GM12872 (cell line): ENCODE measurements at regions not wholly inside any gene's neighbourhood (a gene's known extent, or its start where the extent isn't known, plus 50 kb on each side); places are given as distances from the start of the nearest gene placed in this dataset.

Experiments used
- TF ChIP-seq, protein P1 (sequence below): IDR thresholded peaks from 3 replicates; pipeline ENCODE4 v1.5.1; 2011; ENCODE audit warnings: low read depth, mild to moderate bottlenecking, low read length, moderate library complexity; ENCODE audit not compliant: insufficient read depth

DNA sequence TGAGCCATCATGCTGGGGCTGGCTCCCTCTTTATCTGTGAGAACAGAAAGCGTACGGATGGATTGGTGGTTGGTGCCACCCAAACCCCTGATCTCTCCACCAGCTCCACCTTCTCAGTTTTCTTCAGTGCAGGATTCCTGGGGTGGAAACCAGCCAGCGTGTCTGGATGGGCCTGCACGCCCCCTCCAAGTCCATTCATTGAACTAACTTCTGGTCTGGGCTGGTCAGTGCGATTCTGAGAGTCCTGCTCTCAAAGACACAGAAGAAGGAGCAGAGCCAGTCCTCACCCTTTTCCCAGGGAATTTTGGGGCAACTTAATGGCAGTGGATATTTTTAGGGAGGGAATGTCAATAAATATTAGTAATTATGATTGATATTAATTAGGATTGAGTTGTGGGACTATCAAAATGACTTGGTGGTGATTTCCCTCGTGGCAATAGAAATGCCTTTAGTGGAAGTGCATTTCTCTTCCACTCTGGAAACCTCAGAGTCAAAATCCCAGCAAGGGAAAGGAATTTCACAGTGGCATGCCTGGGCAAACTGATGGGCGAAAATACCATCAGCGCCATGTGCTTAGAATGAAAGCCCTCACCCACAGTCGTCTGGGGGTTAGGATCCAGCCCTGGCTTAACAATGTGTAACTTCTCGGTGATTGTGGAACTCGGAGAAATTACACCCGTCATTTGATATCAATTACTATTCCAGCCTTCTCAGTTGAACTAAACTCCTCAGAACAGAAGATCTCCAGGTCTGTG, 69.3 kb upstream of the EEPD1 start:
- TF ChIP-seq, protein P1, sequence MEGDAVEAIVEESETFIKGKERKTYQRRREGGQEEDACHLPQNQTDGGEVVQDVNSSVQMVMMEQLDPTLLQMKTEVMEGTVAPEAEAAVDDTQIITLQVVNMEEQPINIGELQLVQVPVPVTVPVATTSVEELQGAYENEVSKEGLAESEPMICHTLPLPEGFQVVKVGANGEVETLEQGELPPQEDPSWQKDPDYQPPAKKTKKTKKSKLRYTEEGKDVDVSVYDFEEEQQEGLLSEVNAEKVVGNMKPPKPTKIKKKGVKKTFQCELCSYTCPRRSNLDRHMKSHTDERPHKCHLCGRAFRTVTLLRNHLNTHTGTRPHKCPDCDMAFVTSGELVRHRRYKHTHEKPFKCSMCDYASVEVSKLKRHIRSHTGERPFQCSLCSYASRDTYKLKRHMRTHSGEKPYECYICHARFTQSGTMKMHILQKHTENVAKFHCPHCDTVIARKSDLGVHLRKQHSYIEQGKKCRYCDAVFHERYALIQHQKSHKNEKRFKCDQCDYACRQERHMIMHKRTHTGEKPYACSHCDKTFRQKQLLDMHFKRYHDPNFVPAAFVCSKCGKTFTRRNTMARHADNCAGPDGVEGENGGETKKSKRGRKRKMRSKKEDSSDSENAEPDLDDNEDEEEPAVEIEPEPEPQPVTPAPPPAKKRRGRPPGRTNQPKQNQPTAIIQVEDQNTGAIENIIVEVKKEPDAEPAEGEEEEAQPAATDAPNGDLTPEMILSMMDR, result no peak

DNA sequence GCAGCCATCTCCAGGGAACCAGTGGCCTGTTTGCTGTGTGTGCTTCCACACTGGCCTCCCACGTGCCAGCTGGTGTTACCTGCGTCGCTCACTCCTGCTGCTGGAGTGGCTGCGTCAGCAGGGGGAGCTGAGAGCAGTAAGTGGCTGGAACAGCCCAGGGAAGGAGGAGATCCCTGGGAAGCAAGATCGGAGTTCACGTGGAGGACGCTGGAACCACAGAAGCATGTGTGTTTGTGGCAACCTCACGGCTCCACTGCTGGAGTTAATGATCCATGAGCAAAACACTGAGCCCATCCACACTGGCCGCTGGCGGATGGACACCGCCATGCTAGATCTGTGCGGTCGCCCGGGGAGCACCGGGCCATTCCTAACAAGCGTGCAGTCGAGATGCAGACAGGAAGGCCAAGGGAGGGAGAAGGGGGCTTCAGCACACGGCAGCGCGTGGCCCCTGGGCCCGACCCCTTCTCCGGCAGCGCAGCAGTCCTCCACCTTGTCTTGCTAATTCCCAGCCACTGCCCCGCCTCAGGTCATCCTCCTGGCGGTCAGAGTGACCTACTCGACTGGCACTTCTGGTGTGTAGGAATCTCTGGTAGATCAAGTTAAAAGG, 68.5 kb upstream of the EEPD1 start:
- TF ChIP-seq, protein P1, result no peak

DNA sequence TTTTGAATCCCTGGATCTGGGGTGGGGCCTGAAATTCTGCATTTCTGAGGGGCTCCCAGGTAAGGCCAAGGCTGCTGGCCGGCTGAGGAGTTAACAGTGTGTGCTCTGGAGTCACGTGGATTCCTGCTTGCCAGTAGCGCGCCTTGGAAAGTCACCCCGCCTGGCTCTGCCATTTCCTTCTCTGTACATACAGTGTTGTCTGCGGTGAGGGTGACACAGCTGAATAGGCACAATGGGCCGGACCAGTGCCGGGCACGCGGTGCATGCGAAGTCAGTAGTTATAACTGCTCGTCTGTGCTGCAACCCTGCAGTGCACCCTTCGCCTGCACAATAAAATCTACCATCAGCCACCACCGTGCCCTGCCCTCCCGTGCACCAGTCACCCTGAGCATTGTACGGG, 68.0 kb upstream of the EEPD1 start:
- TF ChIP-seq, protein P1, result no peak

DNA sequence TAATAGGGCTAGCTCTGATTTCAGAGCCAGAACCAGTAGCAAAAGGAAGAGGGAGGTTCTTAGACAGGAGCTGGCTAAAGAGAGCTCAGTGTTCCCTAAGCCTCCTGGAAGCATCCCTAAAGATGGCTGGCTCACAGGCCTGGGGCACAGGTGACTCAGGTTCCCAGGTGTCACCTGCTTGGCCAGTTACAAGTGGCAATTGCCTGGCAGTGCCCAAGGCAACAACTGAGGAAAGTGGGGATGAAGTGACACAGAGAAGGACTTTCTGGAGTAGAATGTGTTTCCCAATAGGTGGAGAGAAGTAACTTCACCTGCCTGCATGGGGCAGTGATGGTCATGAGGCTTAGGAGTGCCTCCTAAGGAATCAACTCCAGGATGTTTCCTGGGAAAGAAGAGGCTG, 66.5 kb upstream of the EEPD1 start:
- TF ChIP-seq, protein P1, result no peak

DNA sequence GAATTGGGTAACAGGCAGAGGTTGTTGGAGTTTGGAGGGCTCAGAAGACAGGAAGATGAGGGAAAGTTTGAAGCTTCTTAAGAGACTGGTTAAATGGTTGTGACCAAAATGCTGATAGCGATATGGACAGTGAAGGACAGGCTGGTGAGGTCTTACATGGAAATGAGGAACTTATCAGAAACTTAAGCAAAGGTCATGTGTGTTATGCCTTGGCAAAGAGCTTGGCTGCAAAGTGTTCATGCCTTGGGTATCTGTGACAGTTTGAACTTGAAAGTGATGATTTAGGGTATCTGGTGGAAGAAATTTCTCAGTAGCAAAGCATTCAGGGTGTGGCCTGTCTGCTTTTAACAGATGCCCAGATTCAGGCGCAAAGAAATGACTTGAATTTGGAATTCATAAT, 64.5 kb upstream of the EEPD1 start:
- TF ChIP-seq, protein P1, result no peak

DNA sequence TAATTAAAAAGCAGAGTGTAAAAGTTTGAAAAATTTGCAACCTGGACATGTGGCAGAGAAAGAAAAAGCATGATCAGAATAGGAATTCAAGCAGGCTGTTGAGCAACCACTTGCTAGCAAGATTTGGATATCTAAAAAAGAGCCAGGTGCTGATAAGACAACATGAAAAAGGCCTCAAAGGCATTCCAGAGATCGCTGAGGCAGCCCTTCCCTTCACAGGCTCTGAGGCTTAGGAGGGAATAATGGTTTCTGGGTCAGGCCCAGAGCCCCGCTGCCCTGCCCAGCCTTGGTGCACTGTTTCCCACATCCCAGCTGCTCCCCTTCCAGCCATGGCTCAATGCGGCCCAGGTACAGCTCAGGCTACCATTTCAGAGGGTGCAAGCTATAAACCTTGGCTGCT, 64.1 kb upstream of the EEPD1 start:
- TF ChIP-seq, protein P1, result no peak

DNA sequence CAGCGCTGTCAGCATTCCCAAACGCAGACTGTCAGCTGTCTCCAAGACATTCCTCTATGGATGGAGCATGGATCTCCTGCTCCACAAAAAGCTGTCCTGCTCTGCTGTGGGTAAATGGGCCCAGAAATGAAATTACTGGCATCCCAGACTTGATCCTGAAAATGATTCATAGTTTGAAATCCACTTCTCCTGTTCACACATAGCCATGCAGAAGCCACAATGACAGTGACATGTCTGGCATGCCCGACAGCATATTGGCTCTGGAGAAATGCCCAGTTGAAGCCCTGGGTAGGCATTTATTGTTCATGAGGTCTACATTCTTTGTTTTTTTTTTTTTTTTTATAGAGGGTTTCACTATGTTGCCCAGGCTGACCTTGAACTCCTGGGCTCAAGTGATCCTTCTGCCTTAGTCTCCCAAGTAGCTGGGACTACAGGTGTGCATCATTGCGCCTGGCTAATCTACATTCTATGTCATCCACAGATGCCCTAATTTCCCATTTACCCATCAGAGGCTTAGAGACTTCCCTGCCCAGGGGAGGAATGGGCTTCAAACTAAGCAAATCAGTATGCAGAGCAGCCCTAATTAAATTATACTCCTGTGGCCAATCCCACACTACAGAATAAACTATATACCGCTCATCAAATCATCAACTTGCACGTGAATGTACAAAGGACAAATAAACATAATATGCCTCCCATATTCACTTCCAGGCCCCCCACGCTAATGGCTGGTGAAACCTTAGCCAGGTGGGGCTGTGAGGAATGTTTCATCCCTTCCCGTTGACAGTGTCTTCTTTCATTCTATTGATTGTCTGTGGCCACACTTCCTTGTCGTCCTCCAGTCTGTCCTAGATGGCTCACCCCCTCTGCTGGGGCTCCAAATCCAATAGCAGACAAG, 61.8 kb upstream of the EEPD1 start:
- TF ChIP-seq, protein P1, result no peak
